HL-60 (cell line): ENCODE measurements at regions not wholly inside any gene's neighbourhood (a gene's known extent, or its start where the extent isn't known, plus 50 kb on each side); places are given as distances from the start of the nearest gene placed in this dataset.

Source experiments
- DNase-seq, 2 experiments: peaks; one replicate each; pipeline ENCODE4 v3.0.0-alpha.2; 2010 to 2020; ENCODE audit warnings: low read depth in 1 of 2, low spot score in 1 of 2
- H3K27ac ChIP-seq: fragments of 250-450 bp; sonication (Bioruptor Pico); replicated peaks from 2 replicates; pipeline ENCODE4 v1.5.1; 2020; ENCODE audit warnings: mild to moderate bottlenecking, moderate library complexity
- H3K27me3 ChIP-seq: fragments of 250-450 bp; sonication (Bioruptor Pico); 2 replicates; pipeline ENCODE4 v1.5.1; 2021; ENCODE audit warnings: mild to moderate bottlenecking, moderate library complexity; ENCODE audit not compliant: insufficient read depth, poor library complexity, severe bottlenecking
- H3K4me3 ChIP-seq: replicated peaks from 2 replicates; pipeline ENCODE4 v1.5.1; 2011; ENCODE audit warnings: mild to moderate bottlenecking, control low read depth, low read length; ENCODE audit not compliant: insufficient read depth
- GABPA ChIP-seq: IDR thresholded peaks from 2 replicates; pipeline ENCODE4 v1.6.1; 2012; ENCODE audit warnings: low read depth
- POLR2AphosphoS5 ChIP-seq: IDR thresholded peaks from 2 replicates; pipeline ENCODE4 v1.6.1; 2012; ENCODE audit warnings: low read depth
- SPI1 ChIP-seq: IDR thresholded peaks from 2 replicates; pipeline ENCODE4 v1.6.1; 2012; ENCODE audit warnings: low read depth, mild to moderate bottlenecking, borderline replicate concordance
- TF ChIP-seq, protein P1 (sequence below): IDR thresholded peaks from 2 replicates; pipeline ENCODE4 v1.6.1; 2012; ENCODE audit warnings: low read depth; ENCODE audit not compliant: insufficient replicate concordance
- TF ChIP-seq, protein P2 (sequence below): IDR thresholded peaks from one replicate; pipeline ENCODE4 v1.5.1; 2011; ENCODE audit warnings: low read length, control low read depth, inconsistent platforms; ENCODE audit not compliant: insufficient read depth

DNA sequence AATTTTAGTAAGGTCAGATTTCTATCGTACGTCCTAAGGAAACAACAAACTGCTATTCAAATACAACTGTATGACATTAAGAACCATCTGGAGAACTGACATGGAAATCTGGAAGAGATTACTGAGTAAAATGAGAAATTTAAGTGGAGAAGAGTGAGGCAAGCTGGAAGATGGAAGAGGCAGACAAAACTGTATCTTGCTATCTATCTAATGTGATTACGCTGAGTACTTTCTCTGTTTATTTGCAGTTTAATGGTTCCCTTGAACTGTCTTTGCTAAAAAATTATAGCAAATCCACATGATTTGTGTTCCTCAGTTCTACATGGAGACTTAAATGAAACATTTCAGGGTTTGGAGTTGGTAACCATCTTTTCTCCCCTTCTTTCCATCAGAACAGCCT is 927.1 kb upstream of the MBL2 start:
- no peak overlapping the region for H3K4me3 ChIP-seq
- TF ChIP-seq, protein P1, sequence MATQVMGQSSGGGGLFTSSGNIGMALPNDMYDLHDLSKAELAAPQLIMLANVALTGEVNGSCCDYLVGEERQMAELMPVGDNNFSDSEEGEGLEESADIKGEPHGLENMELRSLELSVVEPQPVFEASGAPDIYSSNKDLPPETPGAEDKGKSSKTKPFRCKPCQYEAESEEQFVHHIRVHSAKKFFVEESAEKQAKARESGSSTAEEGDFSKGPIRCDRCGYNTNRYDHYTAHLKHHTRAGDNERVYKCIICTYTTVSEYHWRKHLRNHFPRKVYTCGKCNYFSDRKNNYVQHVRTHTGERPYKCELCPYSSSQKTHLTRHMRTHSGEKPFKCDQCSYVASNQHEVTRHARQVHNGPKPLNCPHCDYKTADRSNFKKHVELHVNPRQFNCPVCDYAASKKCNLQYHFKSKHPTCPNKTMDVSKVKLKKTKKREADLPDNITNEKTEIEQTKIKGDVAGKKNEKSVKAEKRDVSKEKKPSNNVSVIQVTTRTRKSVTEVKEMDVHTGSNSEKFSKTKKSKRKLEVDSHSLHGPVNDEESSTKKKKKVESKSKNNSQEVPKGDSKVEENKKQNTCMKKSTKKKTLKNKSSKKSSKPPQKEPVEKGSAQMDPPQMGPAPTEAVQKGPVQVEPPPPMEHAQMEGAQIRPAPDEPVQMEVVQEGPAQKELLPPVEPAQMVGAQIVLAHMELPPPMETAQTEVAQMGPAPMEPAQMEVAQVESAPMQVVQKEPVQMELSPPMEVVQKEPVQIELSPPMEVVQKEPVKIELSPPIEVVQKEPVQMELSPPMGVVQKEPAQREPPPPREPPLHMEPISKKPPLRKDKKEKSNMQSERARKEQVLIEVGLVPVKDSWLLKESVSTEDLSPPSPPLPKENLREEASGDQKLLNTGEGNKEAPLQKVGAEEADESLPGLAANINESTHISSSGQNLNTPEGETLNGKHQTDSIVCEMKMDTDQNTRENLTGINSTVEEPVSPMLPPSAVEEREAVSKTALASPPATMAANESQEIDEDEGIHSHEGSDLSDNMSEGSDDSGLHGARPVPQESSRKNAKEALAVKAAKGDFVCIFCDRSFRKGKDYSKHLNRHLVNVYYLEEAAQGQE, result no peak
- TF ChIP-seq SPI1 (no peak), POLR2AphosphoS5 (no peak), GABPA (no peak)
- TF ChIP-seq, protein P2, sequence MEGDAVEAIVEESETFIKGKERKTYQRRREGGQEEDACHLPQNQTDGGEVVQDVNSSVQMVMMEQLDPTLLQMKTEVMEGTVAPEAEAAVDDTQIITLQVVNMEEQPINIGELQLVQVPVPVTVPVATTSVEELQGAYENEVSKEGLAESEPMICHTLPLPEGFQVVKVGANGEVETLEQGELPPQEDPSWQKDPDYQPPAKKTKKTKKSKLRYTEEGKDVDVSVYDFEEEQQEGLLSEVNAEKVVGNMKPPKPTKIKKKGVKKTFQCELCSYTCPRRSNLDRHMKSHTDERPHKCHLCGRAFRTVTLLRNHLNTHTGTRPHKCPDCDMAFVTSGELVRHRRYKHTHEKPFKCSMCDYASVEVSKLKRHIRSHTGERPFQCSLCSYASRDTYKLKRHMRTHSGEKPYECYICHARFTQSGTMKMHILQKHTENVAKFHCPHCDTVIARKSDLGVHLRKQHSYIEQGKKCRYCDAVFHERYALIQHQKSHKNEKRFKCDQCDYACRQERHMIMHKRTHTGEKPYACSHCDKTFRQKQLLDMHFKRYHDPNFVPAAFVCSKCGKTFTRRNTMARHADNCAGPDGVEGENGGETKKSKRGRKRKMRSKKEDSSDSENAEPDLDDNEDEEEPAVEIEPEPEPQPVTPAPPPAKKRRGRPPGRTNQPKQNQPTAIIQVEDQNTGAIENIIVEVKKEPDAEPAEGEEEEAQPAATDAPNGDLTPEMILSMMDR, result no peak
- no peak for DNase-seq
- no peak overlapping the region for H3K27ac ChIP-seq
- H3K27me3 ChIP-seq, result no peaks in the 10 kb centered on the region

DNA sequence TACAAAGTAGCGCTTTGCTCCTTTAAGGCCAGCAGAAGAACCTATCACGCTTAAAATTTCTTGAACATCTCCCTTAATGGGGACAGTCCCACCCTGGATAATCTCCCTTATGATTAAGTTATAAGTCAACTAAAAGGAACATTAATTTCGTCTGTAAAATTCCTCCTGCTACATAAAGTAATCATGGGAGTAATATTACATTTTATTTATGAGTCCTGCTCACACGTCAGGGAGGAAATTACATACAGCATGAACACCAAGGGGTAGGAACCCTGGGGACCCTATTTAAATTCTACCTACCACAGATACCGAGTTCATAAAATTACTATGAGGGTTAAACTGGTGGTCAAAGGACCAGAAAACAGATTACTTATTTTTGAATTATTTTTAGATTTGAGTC is 926.6 kb upstream of the MBL2 start:
- no peak overlapping the region for H3K27ac ChIP-seq
- H3K4me3 ChIP-seq, result no peak overlapping the region
- TF ChIP-seq, protein P1, result no peak
- TF ChIP-seq, protein P2, result no peak
- TF ChIP-seq SPI1 (no peak), GABPA (no peak), POLR2AphosphoS5 (no peak)

GRCh38 chr10:53697038-53697437 is 924.5 kb upstream of the MBL2 start:
- Histone ChIP-seq H3K27me3 (no peaks in the 10 kb centered on the region), H3K4me3 (no peak overlapping the region), H3K27ac (no peak overlapping the region)
- no peak for DNase-seq
- TF ChIP-seq GABPA (no peak), SPI1 (no peak), POLR2AphosphoS5 (no peak)
- TF ChIP-seq, protein P1, result no peak
- TF ChIP-seq, protein P2, result no peak

More for the DNA sequence above, 926.6 kb upstream of the MBL2 start:
- no peak for DNase-seq
- no peaks in the 10 kb centered on the region for H3K27me3 ChIP-seq
